ENCODE measurements at regions not wholly inside any gene's neighbourhood (a gene's known extent, or its start where the extent isn't known, plus 50 kb on each side); places are given as distances from the start of the nearest gene placed in this dataset.
A peak's percentile ranks its signal among the peaks of the same experiment; 100 is the strongest.

GRCh38 chr11:20277014-20277413, 86.5 kb upstream of the HTATIP2 start:
- Histone ChIP-seq H3K9me3 (no peaks in the 10 kb centered on the region), H3K4me1 (no peaks in the 10 kb centered on the region), H3K27ac (no peak overlapping the region), H3K27me3 (no peaks in the 10 kb centered on the region), H3K4me3 (no peak overlapping the region), H3K36me3 (no peaks in the 10 kb centered on the region)
- DNase-seq (no peak), ATAC-seq (no peak)
- intact Hi-C loops (cut with DNase I), result no loop called here
- no peak for TF ChIP-seq CTCF (IDR thresholded peaks at IDR 0.05)

GRCh38 chr11:20275987-20276965, 87.2 kb upstream of the HTATIP2 start:
- intact Hi-C loops (cut with DNase I), result no loop called here
- Histone ChIP-seq H3K4me3 (no peak overlapping the region), H3K36me3 (no peaks in the 10 kb centered on the region), H3K27ac (no peak overlapping the region), H3K9me3 (no peaks in the 10 kb centered on the region), H3K27me3 (no peaks in the 10 kb centered on the region), H3K4me1 (no peaks in the 10 kb centered on the region)
- TF ChIP-seq CTCF (IDR thresholded peaks at IDR 0.05), result no peak
- ATAC-seq (peak; percentile 24), DNase-seq (no peak)

- H3K9me3 ChIP-seq, result no peaks in the 10 kb centered on the region
- no peak for TF ChIP-seq CTCF (IDR thresholded peaks at IDR 0.05)
- no peak overlapping the region for H3K4me3 ChIP-seq
- H3K27me3 ChIP-seq, result no peaks in the 10 kb centered on the region
- H3K27ac ChIP-seq, result no peak overlapping the region
- no peak for ATAC-seq
- intact Hi-C loops (cut with DNase I), result no loop called here
- no peaks in the 10 kb centered on the region for H3K36me3 ChIP-seq
- DNase-seq, result no peak
- H3K4me1 ChIP-seq, result no peaks in the 10 kb centered on the region
Observed at GRCh38 chr11:20274031-20274430, 89.5 kb upstream of the HTATIP2 start.

- Histone ChIP-seq H3K27ac (no peak overlapping the region), H3K4me1 (no peaks in the 10 kb centered on the region), H3K27me3 (no peaks in the 10 kb centered on the region), H3K9me3 (no peaks in the 10 kb centered on the region), H3K36me3 (no peaks in the 10 kb centered on the region), H3K4me3 (no peak overlapping the region)
- no peak for TF ChIP-seq CTCF (IDR thresholded peaks at IDR 0.05)
- DNase-seq (no peak), ATAC-seq (no peak)
- intact Hi-C loops (cut with DNase I), result no loop called here
Observed at GRCh38 chr11:20261526-20261925, 101.3 kb upstream of the DBX1 start.

GRCh38 chr11:20260307-20260706, 100.0 kb upstream of the DBX1 start:
- no peaks in the 10 kb centered on the region for H3K4me1 ChIP-seq
- no peak for DNase-seq
- intact Hi-C loops (cut with DNase I), result no loop called here

More at GRCh38 chr11:20260307-20260706, 100.0 kb upstream of the DBX1 start:
- TF ChIP-seq CTCF (IDR thresholded peaks at IDR 0.05), result no peak
- no peak overlapping the region for H3K4me3 ChIP-seq
- ATAC-seq, result no peak
- no peaks in the 10 kb centered on the region for H3K27me3 ChIP-seq
- H3K9me3 ChIP-seq, result no peaks in the 10 kb centered on the region
- no peak overlapping the region for H3K27ac ChIP-seq
- no peaks in the 10 kb centered on the region for H3K36me3 ChIP-seq

All from upper lobe of right lung (tissue), 1 donor.